GM12872 (cell line): ENCODE measurements at regions not wholly inside any gene's neighbourhood (a gene's known extent, or its start where the extent isn't known, plus 50 kb on each side); places are given as distances from the start of the nearest gene placed in this dataset.

ENCODE experiments used
- TF ChIP-seq, protein P1 (sequence below): IDR thresholded peaks from 3 replicates; pipeline ENCODE4 v1.5.1; 2011; ENCODE audit warnings: low read depth, mild to moderate bottlenecking, low read length, moderate library complexity; ENCODE audit not compliant: insufficient read depth

DNA sequence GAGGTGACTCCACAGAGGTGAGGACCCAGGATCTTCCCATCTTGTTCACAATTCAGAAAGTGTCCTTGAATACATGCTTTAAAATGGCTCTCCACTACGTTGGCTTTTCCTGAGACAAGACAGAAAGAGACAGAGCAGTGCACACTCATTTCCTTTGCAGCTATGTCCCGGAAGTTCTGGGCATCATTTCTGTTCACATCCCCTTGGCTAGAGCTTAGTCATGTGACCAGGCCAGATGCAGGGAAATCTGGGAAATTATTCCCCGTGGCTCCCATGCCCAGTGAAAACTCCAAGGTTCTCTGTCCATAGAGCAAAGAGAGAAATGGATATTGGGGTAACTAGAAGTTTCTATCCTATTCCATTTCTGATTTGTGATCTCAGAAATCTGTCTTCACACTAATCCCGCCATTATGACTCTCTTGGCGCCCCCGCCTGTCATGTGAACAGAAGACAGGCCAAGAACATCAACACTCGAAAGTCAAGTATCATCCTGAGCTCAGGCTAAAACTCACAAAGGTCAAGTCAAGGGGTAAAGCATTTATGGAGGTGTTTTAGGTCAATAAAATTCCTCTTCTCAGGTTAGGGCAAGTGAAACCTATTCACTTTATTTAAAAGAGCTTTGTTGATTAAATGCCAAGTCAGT, 251.4 kb upstream of the HABP2 start:
- TF ChIP-seq, protein P1, sequence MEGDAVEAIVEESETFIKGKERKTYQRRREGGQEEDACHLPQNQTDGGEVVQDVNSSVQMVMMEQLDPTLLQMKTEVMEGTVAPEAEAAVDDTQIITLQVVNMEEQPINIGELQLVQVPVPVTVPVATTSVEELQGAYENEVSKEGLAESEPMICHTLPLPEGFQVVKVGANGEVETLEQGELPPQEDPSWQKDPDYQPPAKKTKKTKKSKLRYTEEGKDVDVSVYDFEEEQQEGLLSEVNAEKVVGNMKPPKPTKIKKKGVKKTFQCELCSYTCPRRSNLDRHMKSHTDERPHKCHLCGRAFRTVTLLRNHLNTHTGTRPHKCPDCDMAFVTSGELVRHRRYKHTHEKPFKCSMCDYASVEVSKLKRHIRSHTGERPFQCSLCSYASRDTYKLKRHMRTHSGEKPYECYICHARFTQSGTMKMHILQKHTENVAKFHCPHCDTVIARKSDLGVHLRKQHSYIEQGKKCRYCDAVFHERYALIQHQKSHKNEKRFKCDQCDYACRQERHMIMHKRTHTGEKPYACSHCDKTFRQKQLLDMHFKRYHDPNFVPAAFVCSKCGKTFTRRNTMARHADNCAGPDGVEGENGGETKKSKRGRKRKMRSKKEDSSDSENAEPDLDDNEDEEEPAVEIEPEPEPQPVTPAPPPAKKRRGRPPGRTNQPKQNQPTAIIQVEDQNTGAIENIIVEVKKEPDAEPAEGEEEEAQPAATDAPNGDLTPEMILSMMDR = no peak

DNA sequence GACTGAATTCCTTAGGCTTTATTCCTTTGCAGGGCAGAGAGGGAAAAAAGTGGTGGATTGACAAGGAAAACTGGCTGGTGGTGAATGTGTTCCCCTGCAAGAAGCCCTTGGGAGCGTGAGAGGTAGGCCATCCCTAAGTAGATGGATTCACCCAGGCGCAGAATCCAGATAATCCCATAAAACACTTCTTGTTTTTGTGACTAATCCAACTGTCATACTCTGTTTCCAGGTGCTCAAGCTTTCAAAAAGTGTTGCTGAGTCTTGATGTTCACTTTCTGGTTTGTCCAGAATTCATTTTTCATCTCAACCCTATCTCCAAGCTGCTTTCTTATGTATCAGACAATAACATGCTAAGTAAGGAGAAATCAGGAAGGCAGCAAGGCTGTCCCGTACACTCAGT, 250.8 kb upstream of the HABP2 start:
- TF ChIP-seq, protein P1 = no peak

DNA sequence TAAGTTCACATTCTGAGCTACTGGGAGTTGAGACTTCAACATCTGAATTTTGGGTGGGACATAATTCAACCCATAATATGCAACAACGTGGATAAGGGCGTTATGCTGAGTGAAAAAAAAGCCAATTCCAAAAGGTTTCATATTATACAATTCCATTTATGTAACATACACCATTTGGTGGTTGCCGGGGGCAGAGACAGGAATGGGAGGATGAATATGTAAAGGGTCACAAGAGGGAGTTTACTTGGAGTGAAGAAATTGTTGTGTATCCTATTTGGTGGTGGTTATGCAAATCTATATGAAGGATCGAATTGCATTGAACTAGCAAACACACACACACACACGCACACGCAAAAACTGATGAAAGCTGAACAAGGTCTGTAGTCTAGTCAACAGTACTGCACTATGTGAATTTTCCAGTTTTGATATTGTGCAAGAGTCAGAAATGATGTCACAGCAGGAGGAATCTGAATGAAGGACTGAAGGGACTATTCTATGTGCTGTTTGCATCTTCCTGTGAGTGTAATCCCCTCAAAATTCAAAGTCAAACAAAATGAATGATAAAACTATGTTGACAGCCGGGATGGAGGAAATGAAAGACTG, 249.2 kb upstream of the HABP2 start:
- TF ChIP-seq, protein P1 = no peak

- TF ChIP-seq, protein P1 = no peak
Observed at GRCh38 chr10:113304726-113305125, 248.1 kb upstream of the HABP2 start.

DNA sequence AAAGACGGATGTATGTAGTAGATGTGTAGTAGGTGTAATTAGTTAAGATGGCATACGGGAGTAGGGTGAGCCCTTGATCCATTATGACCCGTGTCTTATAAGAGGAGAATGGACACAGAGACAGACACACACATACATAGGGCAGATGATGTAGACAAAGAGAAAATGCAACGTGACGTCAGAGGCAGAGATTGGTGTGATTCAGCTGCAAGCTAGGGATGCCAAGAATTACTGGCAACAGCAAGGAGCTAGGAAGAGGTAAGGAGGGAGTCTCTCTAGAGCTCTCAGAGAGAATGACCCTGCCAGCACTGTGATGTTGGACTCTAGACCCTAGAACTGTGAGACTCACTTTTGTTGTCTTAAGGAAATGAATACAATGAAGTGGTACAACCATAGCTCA, 247.0 kb upstream of the HABP2 start:
- TF ChIP-seq, protein P1 = no peak

DNA sequence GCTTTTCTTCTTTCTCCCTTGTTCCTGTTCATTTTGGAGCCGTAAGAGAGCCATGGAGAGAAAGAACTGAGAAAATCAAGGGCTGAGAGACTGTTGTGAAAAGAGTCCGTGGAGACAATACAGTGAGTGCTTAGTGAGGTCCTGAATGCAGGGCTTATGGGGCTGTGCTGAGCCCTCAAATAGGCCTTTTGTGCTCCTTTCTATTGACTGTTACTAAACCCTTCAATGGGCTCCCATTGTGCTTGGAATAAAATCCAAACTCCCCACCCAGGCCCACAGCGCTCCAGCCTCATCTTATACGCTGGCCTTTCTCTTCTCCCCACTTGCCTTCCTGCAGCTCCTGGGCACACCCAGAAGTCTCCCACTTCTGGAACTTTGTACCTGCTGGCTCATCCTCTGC, 243.1 kb upstream of the HABP2 start:
- TF ChIP-seq, protein P1 = no peak

- TF ChIP-seq, protein P1 = no peak
Observed at GRCh38 chr10:113310347-113310746, 242.5 kb upstream of the HABP2 start.
